HG03521 (cell line): ENCODE measurements at regions not wholly inside any gene's neighbourhood (a gene's known extent, or its start where the extent isn't known, plus 50 kb on each side); places are given as distances from the start of the nearest gene placed in this dataset.
A peak's percentile ranks its signal among the peaks of the same experiment; 100 is the strongest.

Experiments
- ATAC-seq: cut with Tn5 transposase; IDR thresholded peaks from one replicate; pipeline ENCODE4 v1.9.1; 2021; ENCODE audit warnings: mild to moderate bottlenecking, moderate library complexity; ENCODE audit not compliant: unreplicated experiment

GRCh38 chr9:107919263-107919662 is 429.7 kb upstream of the KLF4 start:
- no peak for ATAC-seq

DNA sequence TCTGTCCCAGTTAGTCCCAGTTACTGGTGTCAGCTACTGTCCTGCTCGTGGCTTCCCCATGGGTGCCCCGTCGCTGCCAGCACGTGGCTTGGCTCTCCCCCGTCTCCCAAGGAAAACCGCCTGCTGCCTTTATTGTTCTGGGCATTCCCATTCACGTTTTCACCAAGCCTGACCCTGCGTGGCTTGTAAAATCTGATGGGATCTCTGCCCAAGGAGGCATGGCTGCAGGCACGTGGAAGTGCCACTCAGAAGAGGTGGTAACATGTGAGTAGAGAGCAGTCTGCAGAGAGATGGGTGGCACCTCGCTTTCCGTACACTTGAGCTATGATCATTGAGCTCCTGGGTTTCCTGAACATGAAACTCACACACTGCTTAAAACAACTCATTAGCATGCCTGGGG is 429.2 kb upstream of the KLF4 start:
- ATAC-seq = no peak

- no peak for ATAC-seq
Observed at GRCh38 chr9:107914151-107914550, 424.6 kb upstream of the KLF4 start.

- no peak for ATAC-seq
Observed at GRCh38 chr9:107907715-107908114, 418.1 kb upstream of the KLF4 start.

GRCh38 chr9:107907255-107907654 is 417.7 kb upstream of the KLF4 start:
- ATAC-seq = no peak

GRCh38 chr9:107906074-107906473 is 416.5 kb upstream of the KLF4 start:
- ATAC-seq = no peak

GRCh38 chr9:107905308-107906020 is 415.9 kb upstream of the KLF4 start:
- no peak for ATAC-seq

DNA sequence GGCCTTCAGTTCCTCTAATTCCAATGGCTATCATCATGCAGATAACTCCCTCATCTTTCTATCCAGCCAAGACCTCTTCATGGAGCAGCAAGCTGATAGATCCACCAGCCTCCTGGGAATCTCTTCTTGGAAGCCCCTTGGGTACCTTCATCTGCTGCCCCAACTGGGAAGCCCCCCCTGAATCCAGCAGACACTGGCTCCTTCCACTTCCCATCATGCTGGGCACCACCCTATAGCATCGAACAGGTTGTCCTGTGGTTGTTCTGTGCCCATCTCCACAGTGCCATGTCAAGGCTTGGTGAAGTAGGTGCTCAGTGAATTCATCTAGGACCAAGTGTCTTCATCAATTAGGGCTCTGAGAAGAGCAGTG is 410.4 kb upstream of the KLF4 start:
- ATAC-seq = no peak

DNA sequence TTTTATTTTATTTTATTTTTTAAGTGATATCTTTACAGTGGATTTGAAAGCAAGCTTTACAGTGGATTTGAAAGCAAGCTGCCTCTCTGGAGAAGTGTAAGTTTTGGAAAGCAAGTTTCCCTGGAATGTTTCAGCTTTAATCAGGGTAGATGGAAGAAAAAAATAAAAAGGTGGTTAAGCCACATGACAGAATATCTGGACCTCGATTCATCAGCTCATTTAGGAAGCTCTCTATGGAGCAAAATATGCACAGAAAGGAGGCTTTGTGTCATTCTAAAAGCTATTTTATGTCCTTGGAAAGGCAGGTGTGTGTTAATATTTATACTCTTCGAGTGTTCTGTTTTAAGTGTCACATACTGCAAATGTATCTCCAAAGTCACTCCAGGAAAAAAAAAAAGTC is 409.2 kb upstream of the KLF4 start:
- ATAC-seq = no peak

DNA sequence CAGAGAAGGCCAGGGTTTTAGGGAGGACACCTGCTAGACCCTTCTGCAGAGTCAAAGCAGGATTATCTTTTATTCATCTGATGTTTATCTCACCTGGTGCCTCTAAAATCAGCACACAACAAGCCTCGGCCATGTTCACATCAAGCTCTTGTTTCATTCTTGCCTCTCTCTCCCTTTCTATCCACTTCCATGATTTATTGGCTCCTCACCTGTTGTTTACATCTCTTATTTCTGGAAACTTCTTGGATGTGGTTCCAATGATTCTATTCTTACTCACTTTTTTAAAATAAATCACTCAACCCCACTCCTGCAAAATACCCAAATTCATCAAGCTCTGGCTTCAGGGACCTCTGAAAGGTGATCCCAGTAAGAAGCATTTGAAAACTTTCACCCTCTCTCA is 407.0 kb upstream of the KLF4 start:
- no peak for ATAC-seq

DNA sequence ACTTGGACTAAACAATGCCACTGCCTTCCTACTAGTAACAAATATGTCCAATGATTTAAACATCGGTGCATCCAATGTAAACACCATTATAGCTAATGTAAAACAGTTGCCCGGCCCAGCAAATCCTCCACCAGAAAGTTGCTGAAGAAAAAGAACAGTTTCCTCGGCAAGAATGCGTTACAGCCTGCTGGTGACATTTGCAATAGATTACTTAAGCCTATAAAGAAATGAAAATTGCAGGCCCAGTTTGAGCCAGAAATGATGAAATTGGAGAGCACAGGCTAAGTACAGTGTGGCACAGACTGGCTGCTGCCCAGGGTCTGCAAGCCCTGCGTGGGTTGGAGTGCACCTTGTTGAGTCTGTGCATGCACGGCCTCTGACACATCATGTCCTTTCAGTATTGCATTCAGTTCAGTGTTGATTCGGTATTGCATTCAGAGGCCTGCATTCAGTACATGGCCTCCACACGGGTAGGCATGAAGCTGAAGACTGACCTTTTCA is 406.0 kb upstream of the KLF4 start:
- no peak for ATAC-seq

DNA sequence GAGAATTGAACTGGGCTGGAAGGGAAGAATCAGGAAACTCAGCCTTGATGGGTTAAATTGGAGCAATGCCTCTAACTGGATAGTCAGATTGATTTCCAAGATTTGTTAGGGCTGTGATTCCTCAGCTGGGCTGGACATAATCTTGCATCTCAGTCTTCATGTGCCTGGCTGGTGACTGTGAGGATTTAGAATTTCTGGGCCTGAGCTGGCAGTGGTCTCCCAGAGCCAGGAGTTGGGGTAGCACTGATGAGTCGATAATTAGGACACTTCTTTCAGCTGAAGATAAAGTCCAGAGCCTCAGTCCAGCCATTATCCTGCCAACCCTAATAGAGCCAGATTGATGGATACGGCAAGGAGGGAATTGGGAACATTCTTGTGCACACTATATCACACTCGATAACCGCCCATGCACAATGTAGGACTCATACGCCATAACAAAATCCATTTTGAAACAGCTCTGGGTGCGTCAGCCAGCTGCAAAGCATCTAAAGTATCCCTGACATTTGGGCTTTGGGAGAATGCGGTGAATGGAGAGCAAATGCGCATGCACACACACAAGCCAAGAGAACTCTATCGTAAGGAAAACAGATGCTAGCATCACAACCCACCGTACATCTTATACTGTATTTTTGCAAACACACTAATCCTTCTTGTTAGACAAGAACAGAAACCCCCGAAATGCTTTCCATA is 405.1 kb upstream of the KLF4 start:
- no peak for ATAC-seq

- no peak for ATAC-seq
Observed at GRCh38 chr9:107890921-107891465, 401.4 kb upstream of the KLF4 start.

- ATAC-seq = no peak
Observed at GRCh38 chr9:107888773-107889227, 399.2 kb upstream of the KLF4 start.

- ATAC-seq = no peak
Observed at GRCh38 chr9:107886826-107887225, 397.3 kb upstream of the KLF4 start.

DNA sequence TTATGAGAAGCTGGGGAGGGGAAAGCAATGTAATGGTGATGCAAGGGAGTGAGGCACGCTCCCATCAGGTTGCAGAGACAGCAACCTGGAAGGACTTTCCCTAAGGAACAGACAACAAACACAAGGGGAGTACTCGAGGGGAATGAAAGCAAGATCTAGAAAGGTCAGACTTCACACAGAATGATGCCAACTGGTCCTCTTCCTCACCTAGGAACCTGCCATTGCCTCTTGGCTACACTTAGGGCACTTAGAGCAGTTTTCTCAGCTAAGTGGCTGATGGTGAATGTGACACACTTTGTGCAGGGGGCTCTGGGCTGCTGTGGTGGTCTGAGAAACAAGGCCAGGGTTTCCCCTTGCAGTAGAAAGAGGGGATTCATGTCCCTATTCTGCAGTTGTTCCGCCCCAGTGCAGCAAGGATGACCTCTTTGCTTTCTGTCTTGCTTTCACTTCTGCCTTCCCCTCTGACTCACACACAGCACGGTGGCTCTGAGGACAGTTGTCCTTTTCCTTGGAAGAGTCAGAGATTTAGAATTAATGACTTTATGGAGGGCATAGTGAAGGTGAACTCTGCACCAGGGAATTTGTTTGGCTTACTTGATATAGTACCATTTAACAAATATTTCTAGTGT is 394.0 kb upstream of the KLF4 start:
- ATAC-seq = peak; percentile 91

DNA sequence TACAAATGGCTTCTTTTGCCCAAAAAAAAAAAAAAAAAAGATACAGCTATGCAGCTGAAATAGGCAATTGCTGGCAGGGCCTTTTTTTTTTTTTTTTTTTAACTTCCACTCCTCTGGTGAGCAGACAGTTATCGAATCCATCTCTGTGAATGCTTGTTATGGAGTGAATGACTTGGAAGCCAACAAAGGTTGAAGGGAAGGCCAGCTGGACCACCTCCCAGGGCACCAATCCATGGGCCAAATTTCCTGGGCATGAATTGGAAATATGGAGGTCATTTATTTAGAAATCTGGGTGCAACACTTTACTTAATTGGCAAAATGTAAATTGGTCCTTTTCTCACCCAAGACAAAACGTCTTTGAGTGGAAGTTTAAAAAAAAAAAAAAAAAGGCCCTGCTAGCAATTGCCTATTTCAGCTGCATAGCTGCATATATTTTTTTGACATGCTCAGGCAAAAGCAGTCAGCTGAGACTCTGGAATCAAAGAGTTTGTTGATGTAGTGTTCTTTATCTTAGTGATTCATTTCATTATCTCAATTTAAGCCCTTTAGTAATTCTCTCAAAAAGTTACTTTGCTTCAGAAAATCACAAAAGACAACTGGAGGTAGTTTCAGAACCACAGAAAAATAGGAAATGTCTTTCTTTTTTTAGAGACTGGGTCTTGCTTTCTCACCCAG is 392.2 kb upstream of the KLF4 start:
- ATAC-seq = no peak

GRCh38 chr9:107878462-107878861 is 388.9 kb upstream of the KLF4 start:
- no peak for ATAC-seq

DNA sequence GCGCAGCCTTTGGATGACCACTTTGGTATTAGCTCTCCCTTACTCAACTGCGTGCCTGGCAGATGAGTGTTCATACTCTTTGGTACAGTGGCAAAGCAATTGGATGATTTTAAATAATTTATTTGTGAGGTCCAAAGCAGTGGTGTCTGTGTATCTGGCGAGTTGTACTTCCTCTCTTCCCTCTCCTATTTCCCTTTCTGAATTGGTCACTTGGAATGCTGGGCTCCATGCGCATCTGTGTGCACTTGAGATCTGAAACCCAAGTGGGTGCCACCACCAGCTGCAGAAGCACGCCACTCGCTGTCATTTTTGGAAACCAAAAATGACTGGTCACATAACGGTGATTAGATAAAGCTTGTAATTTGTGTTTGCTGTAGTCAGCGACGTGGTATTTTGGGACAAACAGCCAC is 386.0 kb upstream of the KLF4 start:
- ATAC-seq = peak; percentile 39

DNA sequence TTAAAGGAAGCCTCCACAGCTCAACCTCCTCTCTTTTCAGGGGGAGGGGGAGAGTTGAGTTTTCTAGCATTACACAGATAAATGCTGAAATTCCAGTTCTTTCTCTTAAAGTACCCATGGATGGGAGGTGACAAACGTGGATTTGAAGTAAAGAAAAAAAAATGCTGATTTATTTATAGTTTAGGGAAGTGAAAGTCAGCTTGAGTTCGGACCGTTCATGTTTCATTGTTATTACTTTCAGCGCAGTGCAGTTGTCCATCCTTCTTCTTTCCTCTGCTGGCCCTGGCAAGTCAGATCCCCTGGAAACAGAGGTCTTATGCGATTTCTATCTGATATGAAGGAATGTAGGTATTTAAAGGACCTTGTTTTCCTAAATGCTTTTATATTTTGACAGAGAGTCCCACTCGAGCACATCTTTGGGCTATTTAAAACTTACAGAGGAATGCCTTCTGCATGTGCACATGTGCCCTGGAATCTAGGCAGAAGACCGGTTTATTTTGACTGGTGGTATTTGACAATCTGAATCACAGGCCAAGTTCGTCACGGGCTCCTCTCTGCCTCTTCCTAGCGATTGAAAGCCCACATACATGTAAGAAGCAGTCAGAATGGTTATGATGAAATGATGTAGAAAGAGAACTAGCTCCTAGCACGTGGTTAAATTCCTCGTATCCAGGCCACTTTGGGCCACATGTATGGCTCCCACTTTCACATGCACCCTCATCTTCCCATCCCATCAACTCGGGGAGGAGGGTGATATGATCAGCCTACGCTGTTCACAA is 385.2 kb upstream of the KLF4 start:
- ATAC-seq = peak; percentile 73
